ENCODE measurements at regions not wholly inside any gene's neighbourhood (a gene's known extent, or its start where the extent isn't known, plus 50 kb on each side); places are given as distances from the start of the nearest gene placed in this dataset.

- POLR2A ChIA-PET: no interaction called here
- DNase-seq (ENCODE audit: low read depth): no peak
- CTCF ChIA-PET: interaction anchor here (0.8 to 1.9 kb wide), 9 partner anchors 9 to 236 kb away, joined by 3 to 9 read pairs (median 4); no protein-coding TSS in a partner anchor
- peak; percentile 59 for TF ChIP-seq CTCF (IDR thresholded peaks at IDR 0.05; ENCODE audit: insufficient read depth, low read depth, low read length)
- Histone ChIP-seq H3K27me3 (ENCODE audit: control insufficient read depth, insufficient read depth, low read length) (no peaks in the 10 kb centered on the region), H3K36me3 (ENCODE audit: control insufficient read depth, insufficient read depth, low read length) (no peaks in the 10 kb centered on the region), H3K4me3 (ENCODE audit: low read depth, low read length) (no peak overlapping the region)
These were observed 120.9 kb downstream of the SAMMSON start for GRCh38 chr3:70120357-70120966.

GRCh38 chr3:70127192-70127591 lies 127.7 kb downstream of the SAMMSON start:
- no peak for TF ChIP-seq CTCF (IDR thresholded peaks at IDR 0.05; ENCODE audit: insufficient read depth, low read depth, low read length)
- Histone ChIP-seq H3K36me3 (ENCODE audit: control insufficient read depth, insufficient read depth, low read length) (no peaks in the 10 kb centered on the region), H3K4me3 (ENCODE audit: low read depth, low read length) (no peak overlapping the region), H3K27me3 (ENCODE audit: control insufficient read depth, insufficient read depth, low read length) (no peaks in the 10 kb centered on the region)
- CTCF ChIA-PET: no interaction called here
- DNase-seq (ENCODE audit: low read depth): no peak
- POLR2A ChIA-PET: no interaction called here

- no peaks in the 10 kb centered on the region for H3K27me3 ChIP-seq (ENCODE audit: control insufficient read depth, insufficient read depth, low read length)
- no peak for DNase-seq (ENCODE audit: low read depth)
- ChIA-PET POLR2A (no interaction called here), CTCF (interaction anchor here (1.2 kb wide), 1 partner anchor 16 kb away, joined by 3 read pairs; no protein-coding TSS in a partner anchor)
- no peak overlapping the region for H3K4me3 ChIP-seq (ENCODE audit: low read depth, low read length)
- H3K36me3 ChIP-seq (ENCODE audit: control insufficient read depth, insufficient read depth, low read length): no peaks in the 10 kb centered on the region
- TF ChIP-seq CTCF (IDR thresholded peaks at IDR 0.05; ENCODE audit: insufficient read depth, low read depth, low read length): no peak
These were observed 137.8 kb downstream of the SAMMSON start for GRCh38 chr3:70137366-70137765.

GRCh38 chr3:70138606-70139005 lies 139.1 kb downstream of the SAMMSON start:
- TF ChIP-seq CTCF (IDR thresholded peaks at IDR 0.05; ENCODE audit: insufficient read depth, low read depth, low read length): no peak
- Histone ChIP-seq H3K4me3 (ENCODE audit: low read depth, low read length) (no peak overlapping the region), H3K36me3 (ENCODE audit: control insufficient read depth, insufficient read depth, low read length) (no peaks in the 10 kb centered on the region), H3K27me3 (ENCODE audit: control insufficient read depth, insufficient read depth, low read length) (no peaks in the 10 kb centered on the region)
- POLR2A ChIA-PET: no interaction called here
- CTCF ChIA-PET: interaction anchor here (1.2 kb wide), 1 partner anchor 17 kb away, joined by 3 read pairs; no protein-coding TSS in a partner anchor
- DNase-seq (ENCODE audit: low read depth): no peak
